ENCODE measurements at regions not wholly inside any gene's neighbourhood (a gene's known extent, or its start where the extent isn't known, plus 50 kb on each side); places are given as distances from the start of the nearest gene placed in this dataset.
"Not testable (repeated sequence)": the region's sequence is repeated elsewhere in the genome, so short reads cannot be mapped to it uniquely, and the experiment has no call there.

- Histone ChIP-seq H3K4me3 (no peak overlapping the region), H3K27me3 (peaks cover 0 to 23% (median 2%) of the 10 kb centered on the region in 9 donors), H3K9me3 (peaks cover 0 to 5% (median 0%) of the 10 kb centered on the region in 12 donors), H3K36me3 (no peaks in the 10 kb centered on the region), H3K4me1 (no peaks in the 10 kb centered on the region), H3K27ac (no peak overlapping the region)
- no peak for TF ChIP-seq CTCF (IDR thresholded peaks at IDR 0.05)
- no peak for TF ChIP-seq POLR2A (IDR thresholded peaks at IDR 0.05)
- DNase-seq (no peak), ATAC-seq (no peak)
- intact Hi-C loops (cut with DNase I) = no loop called here
- 68 to 78% (median 72%) methylated on average over 12 of the region's 12 CpGs for WGBS, 4 donors
Observed at GRCh38 chr22:49392841-49393510, 434.7 kb downstream of the BRD1 start.

DNA sequence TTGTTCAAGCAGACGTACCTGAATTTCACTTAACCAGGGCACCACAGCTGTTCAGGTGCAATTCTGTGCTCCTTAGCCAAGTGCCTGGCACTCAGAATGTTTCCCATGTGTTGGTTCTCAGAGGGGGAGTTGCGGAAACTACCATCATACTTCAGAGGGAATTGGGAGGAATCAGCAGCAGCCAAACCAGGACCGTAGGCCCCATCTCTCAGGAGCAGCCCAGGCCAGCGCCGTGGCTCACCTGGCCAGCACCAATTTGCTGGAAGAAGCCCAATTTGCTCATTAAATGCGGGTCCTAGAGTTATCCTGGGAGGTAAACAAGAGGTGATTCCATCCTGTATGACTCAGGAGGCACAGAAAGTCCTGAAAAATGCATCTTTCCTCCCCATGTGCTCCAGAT is 435.4 kb downstream of the BRD1 start:
- no peak for ATAC-seq
- TF ChIP-seq CTCF (IDR thresholded peaks at IDR 0.05) (no peak), POLR2A (IDR thresholded peaks at IDR 0.05) (no peak)
- intact Hi-C loops (cut with DNase I) = no loop called here
- peaks cover 0 to 5% (median 0%) of the 10 kb centered on the region in 12 donors for H3K9me3 ChIP-seq
- H3K27me3 ChIP-seq = peaks cover 0 to 23% (median 2%) of the 10 kb centered on the region in 9 donors
- H3K4me3 ChIP-seq = no peak overlapping the region
- no peaks in the 10 kb centered on the region for H3K36me3 ChIP-seq
- WGBS, 4 donors = 75 to 89% (median 78%) methylated on average over 4 to 6 of the region's 6 CpGs
- H3K27ac ChIP-seq = no peak overlapping the region
- no peaks in the 10 kb centered on the region for H3K4me1 ChIP-seq
- DNase-seq = no peak

DNA sequence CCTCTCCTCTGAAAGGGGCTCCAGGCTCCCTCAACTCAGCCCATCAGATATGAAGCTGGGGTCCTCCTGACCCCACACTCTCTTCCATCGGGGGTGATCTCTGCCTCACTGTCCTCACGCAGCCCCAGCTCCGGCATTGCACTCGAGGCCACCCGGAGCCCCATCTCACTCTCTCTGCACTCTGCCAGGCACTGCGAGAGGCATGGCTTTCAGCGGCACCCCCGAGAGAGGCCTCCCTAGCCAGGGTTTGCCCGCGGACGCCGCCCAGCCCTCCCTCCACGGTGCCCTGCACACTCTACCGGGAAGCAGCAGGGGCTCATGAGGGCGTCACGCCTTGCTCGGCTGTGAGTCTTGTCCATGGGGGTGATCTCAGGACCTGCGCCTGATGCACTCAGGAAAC is 436.2 kb downstream of the BRD1 start:
- intact Hi-C loops (cut with DNase I) = no loop called here
- no peak overlapping the region for H3K27ac ChIP-seq
- no peak overlapping the region for H3K4me3 ChIP-seq
- H3K9me3 ChIP-seq = peaks cover 0 to 5% (median 0%) of the 10 kb centered on the region in 12 donors
- 73 to 84% (median 82%) methylated on average over 18 of the region's 18 CpGs for WGBS, 4 donors
- no peak for TF ChIP-seq CTCF (IDR thresholded peaks at IDR 0.05)
- no peak for TF ChIP-seq POLR2A (IDR thresholded peaks at IDR 0.05)
- peaks cover 0 to 23% (median 2%) of the 10 kb centered on the region in 9 donors for H3K27me3 ChIP-seq
- ATAC-seq (no peak), DNase-seq (no peak)
- H3K36me3 ChIP-seq = no peaks in the 10 kb centered on the region
- no peaks in the 10 kb centered on the region for H3K4me1 ChIP-seq

- peaks cover 0 to 23% (median 2%) of the 10 kb centered on the region in 9 donors for H3K27me3 ChIP-seq
- TF ChIP-seq CTCF (IDR thresholded peaks at IDR 0.05) = no peak
- no peak for TF ChIP-seq POLR2A (IDR thresholded peaks at IDR 0.05)
- H3K36me3 ChIP-seq = no peaks in the 10 kb centered on the region
- intact Hi-C loops (cut with DNase I) = no loop called here
- 93 to 97% (median 95%) methylated on average over 7 of the region's 7 CpGs for WGBS, 4 donors
- DNase-seq (no peak), ATAC-seq (no peak)
- H3K4me3 ChIP-seq = no peak overlapping the region
- peaks cover 0 to 5% (median 0%) of the 10 kb centered on the region in 12 donors for H3K9me3 ChIP-seq
- H3K4me1 ChIP-seq = no peaks in the 10 kb centered on the region
- no peak overlapping the region for H3K27ac ChIP-seq
Observed at GRCh38 chr22:49390954-49391353, 436.7 kb downstream of the BRD1 start.

DNA sequence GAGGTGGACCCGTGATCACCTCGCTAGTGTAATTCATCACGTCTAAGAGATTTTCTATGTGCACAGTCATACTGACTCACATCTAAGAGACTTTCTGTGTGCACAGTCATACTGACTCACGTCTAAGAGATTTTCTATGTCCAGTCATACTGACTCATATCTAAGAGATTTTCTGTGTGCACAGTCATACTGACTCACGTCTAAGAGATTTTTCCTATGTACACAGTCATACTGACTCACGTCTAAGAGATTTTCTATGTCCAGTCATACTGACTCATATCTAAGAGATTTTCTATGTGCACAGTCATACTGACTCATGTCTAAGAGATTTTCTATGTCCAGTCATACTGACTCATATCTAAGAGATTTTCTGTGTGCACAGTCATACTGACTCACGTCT is 443.8 kb downstream of the BRD1 start:
- H3K9me3 ChIP-seq; intact Hi-C loops (cut with DNase I); ATAC-seq; H3K27ac ChIP-seq; H3K36me3 ChIP-seq; DNase-seq; H3K4me3 ChIP-seq; H3K4me1 ChIP-seq: not testable (repeated sequence)
- H3K27me3 ChIP-seq = peaks cover 0 to 16% (median 0%) of the 10 kb centered on the region in 9 donors
- WGBS, 4 donors = 57 to 72% (median 61%) methylated on average over 6 to 7 of the region's 7 CpGs

Data from heart left ventricle (tissue), 16 donors.